ENCODE measurements at regions not wholly inside any gene's neighbourhood (a gene's known extent, or its start where the extent isn't known, plus 50 kb on each side); places are given as distances from the start of the nearest gene placed in this dataset.
"Not testable (repeated sequence)": the region's sequence is repeated elsewhere in the genome, so short reads cannot be mapped to it uniquely, and the experiment has no call there.

- H3K9ac ChIP-seq = no peak overlapping the region
- no peak overlapping the region for H3K4me2 ChIP-seq
- H3K27ac ChIP-seq = no peak overlapping the region
- no peak for TF ChIP-seq CTCF (conservative IDR thresholded peaks at IDR 0.05; ENCODE audit: low read depth, low read length)
- no peaks in the 10 kb centered on the region for H3K4me1 ChIP-seq (ENCODE audit: low read depth, poor library complexity, severe bottlenecking)
- H3K36me3 ChIP-seq (ENCODE audit: insufficient read depth) = no peaks in the 10 kb centered on the region
- no peak overlapping the region for H3K4me3 ChIP-seq (IDR thresholded peaks at IDR 0.05; ENCODE audit: insufficient read depth, low read depth, low read length)
- no peaks in the 10 kb centered on the region for H3K79me2 ChIP-seq (ENCODE audit: insufficient read depth, low read depth)
- no peaks in the 10 kb centered on the region for H3K27me3 ChIP-seq (ENCODE audit: insufficient read depth, low read depth)
- H2AFZ ChIP-seq (ENCODE audit: low read depth) = peak overlapping the region; percentile 18; the same call in 1 of the 2 replicates
- H4K20me1 ChIP-seq (ENCODE audit: insufficient read depth) = no peaks in the 10 kb centered on the region
Observed at GRCh38 chr17:65293584-65294180, 156.5 kb downstream of the RGS9 start.

- H3K27ac ChIP-seq = no peak overlapping the region
- H3K9ac ChIP-seq = no peak overlapping the region
- H3K4me3 ChIP-seq (IDR thresholded peaks at IDR 0.05; ENCODE audit: insufficient read depth, low read depth, low read length) = no peak overlapping the region
- no peak overlapping the region for H3K4me2 ChIP-seq
- no peaks in the 10 kb centered on the region for H3K27me3 ChIP-seq (ENCODE audit: insufficient read depth, low read depth)
- TF ChIP-seq CTCF (conservative IDR thresholded peaks at IDR 0.05; ENCODE audit: low read depth, low read length) = no peak
- H3K79me2 ChIP-seq (ENCODE audit: insufficient read depth, low read depth) = no peaks in the 10 kb centered on the region
- no peaks in the 10 kb centered on the region for H3K4me1 ChIP-seq (ENCODE audit: low read depth, poor library complexity, severe bottlenecking)
- H4K20me1 ChIP-seq (ENCODE audit: insufficient read depth) = no peaks in the 10 kb centered on the region
- H3K36me3 ChIP-seq (ENCODE audit: insufficient read depth) = no peaks in the 10 kb centered on the region
- H2AFZ ChIP-seq (ENCODE audit: low read depth) = no peak overlapping the region
Observed at GRCh38 chr17:65292430-65292829, 155.3 kb downstream of the RGS9 start.

GRCh38 chr17:65291301-65291700 is 154.1 kb downstream of the RGS9 start:
- H3K4me2 ChIP-seq; H4K20me1 ChIP-seq (ENCODE audit: insufficient read depth); H2AFZ ChIP-seq (ENCODE audit: low read depth); H3K79me2 ChIP-seq (ENCODE audit: insufficient read depth, low read depth); H3K9ac ChIP-seq; H3K27ac ChIP-seq; H3K27me3 ChIP-seq (ENCODE audit: insufficient read depth, low read depth); H3K4me1 ChIP-seq (ENCODE audit: low read depth, poor library complexity, severe bottlenecking); H3K4me3 ChIP-seq (IDR thresholded peaks at IDR 0.05; ENCODE audit: insufficient read depth, low read depth, low read length); H3K36me3 ChIP-seq (ENCODE audit: insufficient read depth): not testable (repeated sequence)

- Histone ChIP-seq H3K79me2 (ENCODE audit: insufficient read depth, low read depth) (no peaks in the 10 kb centered on the region), H3K4me3 (IDR thresholded peaks at IDR 0.05; ENCODE audit: insufficient read depth, low read depth, low read length) (no peak overlapping the region), H3K36me3 (ENCODE audit: insufficient read depth) (no peaks in the 10 kb centered on the region), H4K20me1 (ENCODE audit: insufficient read depth) (no peaks in the 10 kb centered on the region), H3K4me2 (no peak overlapping the region), H2AFZ (ENCODE audit: low read depth) (no peak overlapping the region), H3K27ac (no peak overlapping the region), H3K27me3 (ENCODE audit: insufficient read depth, low read depth) (no peaks in the 10 kb centered on the region), H3K4me1 (ENCODE audit: low read depth, poor library complexity, severe bottlenecking) (no peaks in the 10 kb centered on the region), H3K9ac (no peak overlapping the region)
- no peak for TF ChIP-seq CTCF (conservative IDR thresholded peaks at IDR 0.05; ENCODE audit: low read depth, low read length)
Observed at GRCh38 chr17:65290616-65291015, 153.4 kb downstream of the RGS9 start.

- Histone ChIP-seq H3K36me3 (ENCODE audit: insufficient read depth) (no peaks in the 10 kb centered on the region), H4K20me1 (ENCODE audit: insufficient read depth) (no peaks in the 10 kb centered on the region), H3K4me3 (IDR thresholded peaks at IDR 0.05; ENCODE audit: insufficient read depth, low read depth, low read length) (no peak overlapping the region), H3K4me2 (no peak overlapping the region), H3K9ac (no peak overlapping the region), H3K27me3 (ENCODE audit: insufficient read depth, low read depth) (no peaks in the 10 kb centered on the region), H3K27ac (no peak overlapping the region), H2AFZ (ENCODE audit: low read depth) (no peak overlapping the region), H3K4me1 (ENCODE audit: low read depth, poor library complexity, severe bottlenecking) (no peaks in the 10 kb centered on the region), H3K79me2 (ENCODE audit: insufficient read depth, low read depth) (no peaks in the 10 kb centered on the region)
- TF ChIP-seq CTCF (conservative IDR thresholded peaks at IDR 0.05; ENCODE audit: low read depth, low read length) = no peak
Observed at GRCh38 chr17:65290056-65290455, 152.9 kb downstream of the RGS9 start.

Measured in KMS-11 (cell line).